Hepatocyte (in vitro differentiated cells): ENCODE measurements at regions not wholly inside any gene's neighbourhood (a gene's known extent, or its start where the extent isn't known, plus 50 kb on each side); places are given as distances from the start of the nearest gene placed in this dataset.

Source experiments
- EZH2 ChIP-seq: fragments of 200-600 bp; sonication (generic); IDR thresholded peaks from 2 replicates; pipeline ENCODE4 v1.6.1; 2016; ENCODE audit warnings: antibody characterized with exemption, mild to moderate bottlenecking, borderline replicate concordance
- EZH2phosphoT487 ChIP-seq: fragments of 200-600 bp; sonication (generic); IDR thresholded peaks from one replicate; pipeline ENCODE4 v1.6.1; 2018; ENCODE audit warnings: antibody characterized with exemption, mild to moderate bottlenecking, low read depth, moderate library complexity; ENCODE audit not compliant: unreplicated experiment, severe bottlenecking
- TF ChIP-seq, protein P1 (sequence below): fragments of 200-600 bp; sonication (generic); IDR thresholded peaks from 2 replicates; pipeline ENCODE4 v1.5.1; 2016; ENCODE audit warnings: antibody characterized with exemption, mild to moderate bottlenecking; ENCODE audit not compliant: poor library complexity

DNA sequence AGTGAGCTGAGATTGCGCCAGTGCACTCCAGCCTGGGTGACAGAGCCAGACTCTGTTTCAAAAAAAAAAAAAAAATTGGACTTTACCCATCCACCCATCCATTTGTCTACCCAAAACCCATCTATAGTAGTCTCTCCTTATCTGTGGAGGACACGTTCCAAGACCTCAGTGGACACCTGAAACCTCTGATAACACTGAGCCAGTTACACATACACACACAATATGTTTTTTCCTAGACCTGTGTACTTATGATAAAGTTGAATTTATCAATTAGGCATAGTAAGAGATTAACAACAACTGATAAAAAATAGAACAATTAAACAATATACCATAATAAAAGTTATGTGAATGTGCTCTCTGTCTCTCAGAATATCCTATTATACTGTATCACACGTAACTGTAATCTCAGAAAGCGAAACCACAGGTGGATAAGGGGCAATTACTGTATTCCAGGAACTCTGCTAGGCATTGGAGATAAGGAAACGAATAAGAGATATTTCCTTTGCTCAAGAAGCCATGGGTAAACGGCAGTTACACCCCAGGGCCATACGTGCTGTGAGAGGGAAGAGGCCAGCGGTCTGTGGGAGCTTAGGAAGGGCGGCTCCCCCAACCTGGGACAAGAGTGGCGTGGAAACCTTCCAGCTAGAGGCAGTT lies 84.2 kb upstream of the DISP3 start:
- TF ChIP-seq, protein P1, sequence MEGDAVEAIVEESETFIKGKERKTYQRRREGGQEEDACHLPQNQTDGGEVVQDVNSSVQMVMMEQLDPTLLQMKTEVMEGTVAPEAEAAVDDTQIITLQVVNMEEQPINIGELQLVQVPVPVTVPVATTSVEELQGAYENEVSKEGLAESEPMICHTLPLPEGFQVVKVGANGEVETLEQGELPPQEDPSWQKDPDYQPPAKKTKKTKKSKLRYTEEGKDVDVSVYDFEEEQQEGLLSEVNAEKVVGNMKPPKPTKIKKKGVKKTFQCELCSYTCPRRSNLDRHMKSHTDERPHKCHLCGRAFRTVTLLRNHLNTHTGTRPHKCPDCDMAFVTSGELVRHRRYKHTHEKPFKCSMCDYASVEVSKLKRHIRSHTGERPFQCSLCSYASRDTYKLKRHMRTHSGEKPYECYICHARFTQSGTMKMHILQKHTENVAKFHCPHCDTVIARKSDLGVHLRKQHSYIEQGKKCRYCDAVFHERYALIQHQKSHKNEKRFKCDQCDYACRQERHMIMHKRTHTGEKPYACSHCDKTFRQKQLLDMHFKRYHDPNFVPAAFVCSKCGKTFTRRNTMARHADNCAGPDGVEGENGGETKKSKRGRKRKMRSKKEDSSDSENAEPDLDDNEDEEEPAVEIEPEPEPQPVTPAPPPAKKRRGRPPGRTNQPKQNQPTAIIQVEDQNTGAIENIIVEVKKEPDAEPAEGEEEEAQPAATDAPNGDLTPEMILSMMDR, result no peak
- no peak for TF ChIP-seq EZH2
- TF ChIP-seq EZH2phosphoT487, result peak; percentile 48
